Trophoblast cell (in vitro differentiated cells and primary cell): ENCODE measurements at regions not wholly inside any gene's neighbourhood (a gene's known extent, or its start where the extent isn't known, plus 50 kb on each side); places are given as distances from the start of the nearest gene placed in this dataset.

Experiments used
- DNase-seq, 2 donors: peaks; one replicate each; pipeline ENCODE4 v3.0.0-alpha.2; 2016
- H2AFZ ChIP-seq: 2 replicates; pipeline ENCODE4 v1.6.1; 2013; ENCODE audit warnings: low read length, moderate library complexity, mild to moderate bottlenecking; ENCODE audit not compliant: insufficient read depth, poor library complexity
- H2AK5ac ChIP-seq: 2 replicates; pipeline ENCODE4 v1.6.1; 2013; ENCODE audit warnings: mild to moderate bottlenecking, low read length
- H2BK120ac ChIP-seq: 2 replicates; pipeline ENCODE4 v1.6.1; 2013; ENCODE audit warnings: low read length, mild to moderate bottlenecking, moderate library complexity; ENCODE audit not compliant: insufficient read depth, poor library complexity
- H2BK12ac ChIP-seq: 2 replicates; pipeline ENCODE4 v1.6.1; 2013; ENCODE audit warnings: mild to moderate bottlenecking, low read length, moderate library complexity
- H2BK5ac ChIP-seq: 2 replicates; pipeline ENCODE4 v1.6.1; 2013; ENCODE audit warnings: low read length, low read depth, moderate library complexity, mild to moderate bottlenecking; ENCODE audit not compliant: poor library complexity
- H3K14ac ChIP-seq: 2 replicates; pipeline ENCODE4 v1.6.1; 2013; ENCODE audit warnings: mild to moderate bottlenecking, low read length
- H3K18ac ChIP-seq: 2 replicates; pipeline ENCODE4 v1.6.1; 2013; ENCODE audit warnings: mild to moderate bottlenecking, low read length
- H3K23ac ChIP-seq: 2 replicates; pipeline ENCODE4 v1.6.1; 2013; ENCODE audit warnings: low read length
- H3K27ac ChIP-seq: 2 replicates; pipeline ENCODE4 v1.5.1; 2013; ENCODE audit warnings: low read depth, mild to moderate bottlenecking, inconsistent platforms, low read length, moderate library complexity
- H3K27me3 ChIP-seq: 2 replicates; pipeline ENCODE4 v1.6.1; 2013; ENCODE audit warnings: inconsistent platforms, mild to moderate bottlenecking, low read length, moderate library complexity; ENCODE audit not compliant: insufficient read depth
- H3K36me3 ChIP-seq, 2 experiments: 1 replicate in 1 of 2; 2 replicates in 1 of 2; pipeline ENCODE4 v1.6.1; 2013; ENCODE audit warnings: low read length in 2 of 2, mild to moderate bottlenecking in 2 of 2, moderate library complexity in 1 of 2; ENCODE audit not compliant: insufficient read depth in 2 of 2, control insufficient read depth in 1 of 2
- H3K4ac ChIP-seq: 2 replicates; pipeline ENCODE4 v1.6.1; 2013; ENCODE audit warnings: low read depth, mild to moderate bottlenecking, low read length, moderate library complexity
- H3K4me1 ChIP-seq, 2 experiments: 1 replicate in 1 of 2; 2 replicates in 1 of 2; pipeline ENCODE4 v1.6.1; 2013; ENCODE audit warnings: low read length in 2 of 2, mild to moderate bottlenecking in 2 of 2, moderate library complexity in 1 of 2; ENCODE audit not compliant: insufficient read depth in 2 of 2, control insufficient read depth in 1 of 2
- H3K4me2 ChIP-seq: 2 replicates; pipeline ENCODE4 v1.6.1; 2013; ENCODE audit warnings: inconsistent platforms, mild to moderate bottlenecking, low read length, moderate library complexity
- H3K4me3 ChIP-seq: 2 replicates; pipeline ENCODE4 v1.5.1; 2013; ENCODE audit warnings: mild to moderate bottlenecking, low read depth, low read length, inconsistent platforms
- H3K79me1 ChIP-seq: one replicate; pipeline ENCODE4 v1.6.1; 2013; ENCODE audit warnings: low read length
- H3K79me2 ChIP-seq: 2 replicates; pipeline ENCODE4 v1.6.1; 2013; ENCODE audit warnings: low read length, mild to moderate bottlenecking; ENCODE audit not compliant: control insufficient read depth, insufficient read depth, poor library complexity
- H3K9ac ChIP-seq: 2 replicates; pipeline ENCODE4 v1.6.1; 2013; ENCODE audit warnings: mild to moderate bottlenecking, low read length
- H3K9me3 ChIP-seq: 2 replicates; pipeline ENCODE4 v1.6.1; 2013; ENCODE audit warnings: low read depth, mild to moderate bottlenecking, control low read depth, inconsistent platforms, low read length; ENCODE audit not compliant: insufficient read depth
- H4K12ac ChIP-seq: 2 replicates; pipeline ENCODE4 v1.6.1; 2013; ENCODE audit warnings: low read depth, mild to moderate bottlenecking, low read length, moderate library complexity
- H4K8ac ChIP-seq: 2 replicates; pipeline ENCODE4 v1.6.1; 2013; ENCODE audit warnings: low read depth, mild to moderate bottlenecking, low read length, moderate library complexity
- H4K91ac ChIP-seq: one replicate; pipeline ENCODE4 v1.6.1; 2013; ENCODE audit warnings: low read depth, mild to moderate bottlenecking, low read length, moderate library complexity
- WGBS: extraction: QIAGEN DNeasy Blood & Tissue Kit; methylation state at CpG from one replicate; pipeline ENCODE4 v1.1.7; 2013; ENCODE audit warnings: missing lambda C conversion rate; ENCODE audit not compliant: insufficient read length, insufficient coverage; ENCODE audit errors: extremely low coverage; 5-methylcytosine and 5-hydroxymethylcytosine counted together

- no peak for DNase-seq
- H4K12ac ChIP-seq, result no peak overlapping the region
These were observed 985.4 kb downstream of the TBC1D32 start for GRCh38 chr6:120348926-120349325.

GRCh38 chr6:120328521-120328920, 979.0 kb upstream of the MAN1A1 start:
- Histone ChIP-seq H3K14ac (no peak overlapping the region), H3K18ac (no peak overlapping the region), H3K79me1 (no peaks in the 10 kb centered on the region), H3K23ac (no peak overlapping the region), H3K27me3 (no peaks in the 10 kb centered on the region), H3K4me1 (no peaks in the 10 kb centered on the region), H3K4me3 (no peak overlapping the region), H4K8ac (no peak overlapping the region), H2AK5ac (no peak overlapping the region), H2AFZ (no peak overlapping the region), H2BK120ac (no peak overlapping the region), H3K36me3 (no peaks in the 10 kb centered on the region), H2BK12ac (no peak overlapping the region), H3K4ac (no peak overlapping the region), H2BK5ac (no peak overlapping the region), H3K27ac (no peak overlapping the region), H3K4me2 (no peak overlapping the region), H3K9ac (no peak overlapping the region), H3K79me2 (no peaks in the 10 kb centered on the region), H4K12ac (no peak overlapping the region), H4K91ac (no peak overlapping the region), H3K9me3 (no peaks in the 10 kb centered on the region)
- DNase-seq, result no peak
- WGBS, result no CpG with 5 or more reads among the region's 1 CpG

More at GRCh38 chr6:120348926-120349325, 985.4 kb downstream of the TBC1D32 start:
- Histone ChIP-seq H3K4me3 (no peak overlapping the region), H4K91ac (no peak overlapping the region), H3K18ac (no peak overlapping the region), H3K9me3 (no peaks in the 10 kb centered on the region), H3K4me1 (no peaks in the 10 kb centered on the region), H3K4ac (no peak overlapping the region), H3K27ac (no peak overlapping the region), H2BK5ac (no peak overlapping the region), H2AK5ac (no peak overlapping the region), H3K23ac (no peak overlapping the region), H2BK120ac (no peak overlapping the region), H3K9ac (no peak overlapping the region), H4K8ac (no peak overlapping the region), H3K4me2 (no peak overlapping the region), H3K36me3 (no peaks in the 10 kb centered on the region), H2BK12ac (no peak overlapping the region), H3K79me2 (no peaks in the 10 kb centered on the region), H2AFZ (no peak overlapping the region), H3K27me3 (no peaks in the 10 kb centered on the region), H3K79me1 (peaks cover 2% of the 10 kb centered on the region), H3K14ac (no peak overlapping the region)
- no CpG with 5 or more reads among the region's 2 CpGs for WGBS

- Histone ChIP-seq H3K9ac (no peak overlapping the region), H3K4ac (no peak overlapping the region), H3K18ac (no peak overlapping the region), H2BK12ac (no peak overlapping the region), H3K79me1 (no peaks in the 10 kb centered on the region), H2BK5ac (no peak overlapping the region), H3K79me2 (no peaks in the 10 kb centered on the region), H4K8ac (no peak overlapping the region), H3K27ac (no peak overlapping the region), H3K23ac (no peak overlapping the region), H2AFZ (no peak overlapping the region), H3K36me3 (no peaks in the 10 kb centered on the region), H3K4me1 (no peaks in the 10 kb centered on the region), H4K12ac (no peak overlapping the region), H3K4me2 (no peak overlapping the region), H3K4me3 (no peak overlapping the region), H3K9me3 (no peaks in the 10 kb centered on the region), H4K91ac (no peak overlapping the region), H3K14ac (no peak overlapping the region), H3K27me3 (no peaks in the 10 kb centered on the region), H2BK120ac (no peak overlapping the region), H2AK5ac (no peak overlapping the region)
- no CpG with 5 or more reads among the region's 2 CpGs for WGBS
- DNase-seq, result no peak
These were observed 971.1 kb upstream of the MAN1A1 start for GRCh38 chr6:120320481-120321162.

- no peak overlapping the region for H3K9ac ChIP-seq
- H3K18ac ChIP-seq, result no peak overlapping the region
- H4K91ac ChIP-seq, result no peak overlapping the region
- no peak overlapping the region for H2AK5ac ChIP-seq
- no peak overlapping the region for H3K23ac ChIP-seq
- no peak overlapping the region for H4K12ac ChIP-seq
- no peak overlapping the region for H3K4me2 ChIP-seq
- WGBS, result no CpG with 5 or more reads among the region's 1 CpG
- H2BK12ac ChIP-seq, result no peak overlapping the region
- H3K4me1 ChIP-seq, result no peaks in the 10 kb centered on the region
- no peak overlapping the region for H3K27ac ChIP-seq
- H2BK120ac ChIP-seq, result no peak overlapping the region
- H3K4ac ChIP-seq, result no peak overlapping the region
- DNase-seq, result no peak
- no peaks in the 10 kb centered on the region for H3K36me3 ChIP-seq
- no peak overlapping the region for H3K14ac ChIP-seq
- no peaks in the 10 kb centered on the region for H3K79me1 ChIP-seq
- no peak overlapping the region for H2BK5ac ChIP-seq
- H4K8ac ChIP-seq, result no peak overlapping the region
- H3K9me3 ChIP-seq, result no peaks in the 10 kb centered on the region
- H3K27me3 ChIP-seq, result no peaks in the 10 kb centered on the region
- H3K79me2 ChIP-seq, result no peaks in the 10 kb centered on the region
- H3K4me3 ChIP-seq, result no peak overlapping the region
- H2AFZ ChIP-seq, result no peak overlapping the region
These were observed 954.7 kb upstream of the MAN1A1 start for GRCh38 chr6:120304223-120304622.
